Liver (tissue), 3 donors: ENCODE measurements at regions not wholly inside any gene's neighbourhood (a gene's known extent, or its start where the extent isn't known, plus 50 kb on each side); places are given as distances from the start of the nearest gene placed in this dataset.

Experiments
- FOXA2 ChIP-seq: IDR thresholded peaks from 2 replicates; pipeline ENCODE4 v1.6.1; 2016; ENCODE audit warnings: antibody characterized with exemption
- GABPA ChIP-seq, 2 donors: IDR thresholded peaks in 1 of 2; conservative IDR thresholded peaks in 1 of 2; 2 replicates each; pipeline ENCODE4 v1.6.1; 2016; ENCODE audit warnings: antibody characterized with exemption in 2 of 2, mild to moderate bottlenecking in 1 of 2, moderate library complexity in 1 of 2
- TAF1 ChIP-seq: conservative IDR thresholded peaks from 2 replicates; pipeline ENCODE4 v1.6.1; 2016; ENCODE audit warnings: antibody characterized with exemption, mild to moderate bottlenecking
- TF ChIP-seq, protein P1 (sequence below): fragments of 150-350 bp; IDR thresholded peaks from 2 replicates; pipeline ENCODE4 v1.5.1; 2017; ENCODE audit warnings: improper control_type of control experiment, low read depth, low read length; ENCODE audit not compliant: missing input control
- TF ChIP-seq, protein P2 (sequence below): IDR thresholded peaks from 2 replicates; pipeline ENCODE4 v1.6.1; 2016; ENCODE audit warnings: antibody characterized with exemption
- donor health status: healthy.
- donor health status: healthy.

- TF ChIP-seq, protein P1, sequence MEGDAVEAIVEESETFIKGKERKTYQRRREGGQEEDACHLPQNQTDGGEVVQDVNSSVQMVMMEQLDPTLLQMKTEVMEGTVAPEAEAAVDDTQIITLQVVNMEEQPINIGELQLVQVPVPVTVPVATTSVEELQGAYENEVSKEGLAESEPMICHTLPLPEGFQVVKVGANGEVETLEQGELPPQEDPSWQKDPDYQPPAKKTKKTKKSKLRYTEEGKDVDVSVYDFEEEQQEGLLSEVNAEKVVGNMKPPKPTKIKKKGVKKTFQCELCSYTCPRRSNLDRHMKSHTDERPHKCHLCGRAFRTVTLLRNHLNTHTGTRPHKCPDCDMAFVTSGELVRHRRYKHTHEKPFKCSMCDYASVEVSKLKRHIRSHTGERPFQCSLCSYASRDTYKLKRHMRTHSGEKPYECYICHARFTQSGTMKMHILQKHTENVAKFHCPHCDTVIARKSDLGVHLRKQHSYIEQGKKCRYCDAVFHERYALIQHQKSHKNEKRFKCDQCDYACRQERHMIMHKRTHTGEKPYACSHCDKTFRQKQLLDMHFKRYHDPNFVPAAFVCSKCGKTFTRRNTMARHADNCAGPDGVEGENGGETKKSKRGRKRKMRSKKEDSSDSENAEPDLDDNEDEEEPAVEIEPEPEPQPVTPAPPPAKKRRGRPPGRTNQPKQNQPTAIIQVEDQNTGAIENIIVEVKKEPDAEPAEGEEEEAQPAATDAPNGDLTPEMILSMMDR, result no peak
- TF ChIP-seq TAF1, result no peak
- TF ChIP-seq FOXA2, result no peak
- TF ChIP-seq GABPA (IDR thresholded peaks at IDR 0.05 in 1 of 2, conservative IDR thresholded peaks at IDR 0.05 in 1 of 2), result no peak
- TF ChIP-seq, protein P2, sequence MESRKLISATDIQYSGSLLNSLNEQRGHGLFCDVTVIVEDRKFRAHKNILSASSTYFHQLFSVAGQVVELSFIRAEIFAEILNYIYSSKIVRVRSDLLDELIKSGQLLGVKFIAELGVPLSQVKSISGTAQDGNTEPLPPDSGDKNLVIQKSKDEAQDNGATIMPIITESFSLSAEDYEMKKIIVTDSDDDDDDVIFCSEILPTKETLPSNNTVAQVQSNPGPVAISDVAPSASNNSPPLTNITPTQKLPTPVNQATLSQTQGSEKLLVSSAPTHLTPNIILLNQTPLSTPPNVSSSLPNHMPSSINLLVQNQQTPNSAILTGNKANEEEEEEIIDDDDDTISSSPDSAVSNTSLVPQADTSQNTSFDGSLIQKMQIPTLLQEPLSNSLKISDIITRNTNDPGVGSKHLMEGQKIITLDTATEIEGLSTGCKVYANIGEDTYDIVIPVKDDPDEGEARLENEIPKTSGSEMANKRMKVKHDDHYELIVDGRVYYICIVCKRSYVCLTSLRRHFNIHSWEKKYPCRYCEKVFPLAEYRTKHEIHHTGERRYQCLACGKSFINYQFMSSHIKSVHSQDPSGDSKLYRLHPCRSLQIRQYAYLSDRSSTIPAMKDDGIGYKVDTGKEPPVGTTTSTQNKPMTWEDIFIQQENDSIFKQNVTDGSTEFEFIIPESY, result no peak
These were observed 141.0 kb downstream of the MTNR1A start for GRCh38 chr4:186414390-186414789.
